ENCODE measurements at regions not wholly inside any gene's neighbourhood (a gene's known extent, or its start where the extent isn't known, plus 50 kb on each side); places are given as distances from the start of the nearest gene placed in this dataset.

GRCh38 chr3:27590437-27591298 lies 106.5 kb upstream of the SLC4A7 start:
- CTCF ChIA-PET: interaction anchor here (1.0 to 1.3 kb wide), 3 partner anchors 31 to 68 kb away, joined by 3 to 4 read pairs (median 3); no protein-coding TSS in a partner anchor
- Histone ChIP-seq H3K27me3 (ENCODE audit: control insufficient read depth, insufficient read depth, low read length) (no peaks in the 10 kb centered on the region), H3K4me3 (ENCODE audit: low read depth, low read length) (no peak overlapping the region), H3K36me3 (ENCODE audit: control insufficient read depth, insufficient read depth, low read length) (no peaks in the 10 kb centered on the region)
- TF ChIP-seq, protein P1, sequence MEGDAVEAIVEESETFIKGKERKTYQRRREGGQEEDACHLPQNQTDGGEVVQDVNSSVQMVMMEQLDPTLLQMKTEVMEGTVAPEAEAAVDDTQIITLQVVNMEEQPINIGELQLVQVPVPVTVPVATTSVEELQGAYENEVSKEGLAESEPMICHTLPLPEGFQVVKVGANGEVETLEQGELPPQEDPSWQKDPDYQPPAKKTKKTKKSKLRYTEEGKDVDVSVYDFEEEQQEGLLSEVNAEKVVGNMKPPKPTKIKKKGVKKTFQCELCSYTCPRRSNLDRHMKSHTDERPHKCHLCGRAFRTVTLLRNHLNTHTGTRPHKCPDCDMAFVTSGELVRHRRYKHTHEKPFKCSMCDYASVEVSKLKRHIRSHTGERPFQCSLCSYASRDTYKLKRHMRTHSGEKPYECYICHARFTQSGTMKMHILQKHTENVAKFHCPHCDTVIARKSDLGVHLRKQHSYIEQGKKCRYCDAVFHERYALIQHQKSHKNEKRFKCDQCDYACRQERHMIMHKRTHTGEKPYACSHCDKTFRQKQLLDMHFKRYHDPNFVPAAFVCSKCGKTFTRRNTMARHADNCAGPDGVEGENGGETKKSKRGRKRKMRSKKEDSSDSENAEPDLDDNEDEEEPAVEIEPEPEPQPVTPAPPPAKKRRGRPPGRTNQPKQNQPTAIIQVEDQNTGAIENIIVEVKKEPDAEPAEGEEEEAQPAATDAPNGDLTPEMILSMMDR (IDR thresholded peaks at IDR 0.05; ENCODE audit: insufficient read depth, low read depth, low read length): no peak
- POLR2A ChIA-PET: no interaction called here
- no peak for DNase-seq (ENCODE audit: low read depth)

GRCh38 chr3:27589795-27590194 lies 105.6 kb upstream of the SLC4A7 start:
- CTCF ChIA-PET: interaction anchor here (0.6 to 1.3 kb wide), 2 partner anchors 22 to 68 kb away, joined by 3 to 4 read pairs; no protein-coding TSS in a partner anchor
- POLR2A ChIA-PET: no interaction called here
- no peaks in the 10 kb centered on the region for H3K27me3 ChIP-seq (ENCODE audit: control insufficient read depth, insufficient read depth, low read length)
- TF ChIP-seq, protein P1 (IDR thresholded peaks at IDR 0.05; ENCODE audit: insufficient read depth, low read depth, low read length): no peak
- DNase-seq (ENCODE audit: low read depth): no peak
- H3K4me3 ChIP-seq (ENCODE audit: low read depth, low read length): no peak overlapping the region
- H3K36me3 ChIP-seq (ENCODE audit: control insufficient read depth, insufficient read depth, low read length): no peaks in the 10 kb centered on the region

- CTCF ChIA-PET: interaction anchor here (1.0 kb wide), 1 partner anchor 87 kb away, joined by 3 read pairs; no protein-coding TSS in a partner anchor
- POLR2A ChIA-PET: no interaction called here
- TF ChIP-seq, protein P1 (IDR thresholded peaks at IDR 0.05; ENCODE audit: insufficient read depth, low read depth, low read length): no peak
- Histone ChIP-seq H3K36me3 (ENCODE audit: control insufficient read depth, insufficient read depth, low read length) (no peaks in the 10 kb centered on the region), H3K4me3 (ENCODE audit: low read depth, low read length) (no peak overlapping the region), H3K27me3 (ENCODE audit: control insufficient read depth, insufficient read depth, low read length) (no peaks in the 10 kb centered on the region)
- DNase-seq (ENCODE audit: low read depth): no peak
Observed at GRCh38 chr3:27585429-27585828, 101.2 kb upstream of the SLC4A7 start.

GRCh38 chr3:27584874-27585273 lies 100.7 kb upstream of the SLC4A7 start:
- no peaks in the 10 kb centered on the region for H3K27me3 ChIP-seq (ENCODE audit: control insufficient read depth, insufficient read depth, low read length)
- CTCF ChIA-PET: interaction anchor here (1.0 to 1.1 kb wide), 2 partner anchors 9 to 86 kb away, joined by 3 read pairs; no protein-coding TSS in a partner anchor
- no peak for DNase-seq (ENCODE audit: low read depth)
- POLR2A ChIA-PET: no interaction called here
- TF ChIP-seq, protein P1 (IDR thresholded peaks at IDR 0.05; ENCODE audit: insufficient read depth, low read depth, low read length): no peak
- no peaks in the 10 kb centered on the region for H3K36me3 ChIP-seq (ENCODE audit: control insufficient read depth, insufficient read depth, low read length)
- no peak overlapping the region for H3K4me3 ChIP-seq (ENCODE audit: low read depth, low read length)

DNA sequence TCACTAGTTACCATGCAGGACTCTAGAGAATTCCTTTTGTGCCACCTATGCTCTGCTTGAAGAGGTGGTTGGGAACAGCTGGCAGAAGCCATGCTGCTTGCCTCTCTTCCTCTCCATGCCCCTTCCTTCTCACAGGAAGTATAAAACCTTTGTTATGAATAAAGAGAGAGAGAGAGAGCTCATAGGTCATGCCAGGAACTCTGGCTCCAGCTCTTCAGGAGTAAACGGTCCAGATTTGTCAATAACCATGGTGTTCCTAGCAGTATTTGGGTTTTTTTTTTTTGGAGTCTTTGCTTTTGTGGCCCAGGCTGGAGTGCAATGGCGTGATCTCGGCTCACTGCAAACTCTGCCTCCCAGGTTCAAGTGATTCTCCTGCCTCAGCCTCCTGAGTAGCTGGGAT lies 97.7 kb upstream of the SLC4A7 start:
- no peaks in the 10 kb centered on the region for H3K27me3 ChIP-seq (ENCODE audit: control insufficient read depth, insufficient read depth, low read length)
- ChIA-PET POLR2A (no interaction called here), CTCF (no interaction called here)
- no peak for DNase-seq (ENCODE audit: low read depth)
- no peaks in the 10 kb centered on the region for H3K36me3 ChIP-seq (ENCODE audit: control insufficient read depth, insufficient read depth, low read length)
- H3K4me3 ChIP-seq (ENCODE audit: low read depth, low read length): no peak overlapping the region
- TF ChIP-seq, protein P1 (IDR thresholded peaks at IDR 0.05; ENCODE audit: insufficient read depth, low read depth, low read length): no peak
